ENCODE measurements at regions not wholly inside any gene's neighbourhood (a gene's known extent, or its start where the extent isn't known, plus 50 kb on each side); places are given as distances from the start of the nearest gene placed in this dataset.

- Histone ChIP-seq H4K20me1 (ENCODE audit: insufficient read depth) (no peaks in the 10 kb centered on the region), H3K79me2 (replicated peaks; ENCODE audit: insufficient read depth, low read length) (no peaks in the 10 kb centered on the region), H3K27me3 (ENCODE audit: insufficient read depth, low read depth, low read length) (no peaks in the 10 kb centered on the region), H3K4me3 (ENCODE audit: low read length) (no peak overlapping the region), H3K9ac (ENCODE audit: low read length) (no peak overlapping the region), H3K9me2 (ENCODE audit: insufficient read depth, low read length) (no peaks in the 10 kb centered on the region), H3K27ac (ENCODE audit: low read length) (no peak overlapping the region), H3F3A (ENCODE audit: insufficient read depth, low read length, poor library complexity, severe bottlenecking) (no peaks in the 10 kb centered on the region), H3K4me2 (ENCODE audit: low read length) (no peak overlapping the region), H3K9me3 (ENCODE audit: low read length) (no peaks in the 10 kb centered on the region), H3K36me3 (ENCODE audit: insufficient read depth, low read length) (no peaks in the 10 kb centered on the region), H2AFZ (ENCODE audit: low read depth, low read length) (no peak overlapping the region)
- no peak for TF ChIP-seq EZH2 (IDR thresholded peaks at IDR 0.05; ENCODE audit: borderline replicate concordance, insufficient read depth, low read length, poor library complexity, severe bottlenecking)
Observed at GRCh38 chr5:122722341-122722740, 52.5 kb upstream of the SNX2 start.

GRCh38 chr5:122723606-122724352 is 51.1 kb upstream of the SNX2 start:
- H3K4me2 ChIP-seq (ENCODE audit: low read length) = no peak overlapping the region
- no peaks in the 10 kb centered on the region for H3K9me2 ChIP-seq (ENCODE audit: insufficient read depth, low read length)

More at GRCh38 chr5:122723606-122724352, 51.1 kb upstream of the SNX2 start:
- Histone ChIP-seq H3K4me3 (ENCODE audit: low read length) (no peak overlapping the region), H2AFZ (ENCODE audit: low read depth, low read length) (no peak overlapping the region), H3K9me3 (ENCODE audit: low read length) (no peaks in the 10 kb centered on the region), H3K36me3 (ENCODE audit: insufficient read depth, low read length) (no peaks in the 10 kb centered on the region), H4K20me1 (ENCODE audit: insufficient read depth) (no peaks in the 10 kb centered on the region), H3K27ac (ENCODE audit: low read length) (no peak overlapping the region), H3K9ac (ENCODE audit: low read length) (no peak overlapping the region), H3K79me2 (replicated peaks; ENCODE audit: insufficient read depth, low read length) (no peaks in the 10 kb centered on the region), H3K27me3 (ENCODE audit: insufficient read depth, low read depth, low read length) (no peaks in the 10 kb centered on the region), H3F3A (ENCODE audit: insufficient read depth, low read length, poor library complexity, severe bottlenecking) (no peaks in the 10 kb centered on the region)
- TF ChIP-seq REST (IDR thresholded peaks at IDR 0.05; ENCODE audit: borderline replicate concordance) = no peak
- TF ChIP-seq EZH2 (IDR thresholded peaks at IDR 0.05; ENCODE audit: borderline replicate concordance, insufficient read depth, low read length, poor library complexity, severe bottlenecking) = no peak
- no peak for TF ChIP-seq TAF1 (IDR thresholded peaks at IDR 0.05; ENCODE audit: low read depth)
- no peak for TF ChIP-seq POLR2AphosphoS5 (IDR thresholded peaks at IDR 0.05)
- no peak for TF ChIP-seq RAD21 (conservative IDR thresholded peaks at IDR 0.05)
- TF ChIP-seq MXI1 (conservative IDR thresholded peaks at IDR 0.05; ENCODE audit: poor library complexity, severe bottlenecking) = no peak
- no peak for TF ChIP-seq CTCF (IDR thresholded peaks at IDR 0.05; ENCODE audit: poor library complexity, severe bottlenecking)
- TF ChIP-seq SMC3 (conservative IDR thresholded peaks at IDR 0.05; ENCODE audit: poor library complexity) = no peak
- no peak for TF ChIP-seq EP300 (conservative IDR thresholded peaks at IDR 0.05; ENCODE audit: poor library complexity, severe bottlenecking)

All from neural cell (in vitro differentiated cells).